ENCODE measurements at regions not wholly inside any gene's neighbourhood (a gene's known extent, or its start where the extent isn't known, plus 50 kb on each side); places are given as distances from the start of the nearest gene placed in this dataset.

DNA sequence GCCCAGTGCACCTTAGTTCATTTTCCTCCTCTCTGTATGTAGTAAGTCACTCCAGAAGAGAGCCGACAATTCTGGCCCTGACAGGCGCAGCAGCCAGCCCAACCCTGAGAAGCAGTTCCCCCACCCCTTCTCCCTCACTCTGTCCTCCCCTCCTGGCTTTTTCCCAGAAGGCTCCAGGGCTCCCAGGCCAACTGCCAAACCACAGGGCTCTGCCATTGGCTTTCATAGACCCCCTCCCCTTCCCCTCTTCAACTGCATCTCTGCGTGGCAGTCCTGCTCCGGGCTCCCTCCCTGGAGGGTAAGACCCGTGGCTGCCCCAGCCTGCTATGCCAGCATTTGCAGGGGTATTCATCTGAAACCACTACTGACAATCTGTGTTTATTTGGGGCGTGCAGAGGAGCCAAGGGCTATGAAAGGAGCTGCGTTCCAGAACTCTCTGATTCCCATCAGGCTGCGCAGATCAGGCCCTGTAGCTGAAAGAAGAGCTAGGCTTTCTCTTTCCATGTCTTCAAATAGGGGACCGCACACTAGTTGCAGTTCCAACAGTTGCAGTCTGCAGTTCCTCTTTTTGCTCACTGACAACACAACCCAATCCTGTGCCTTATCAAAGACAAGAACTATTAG lies 388.6 kb upstream of the TNP1 start:
- Histone ChIP-seq H3K4me1 (ENCODE audit: control insufficient read depth, extremely low read depth, insufficient read depth, low read length) (no peaks in the 10 kb centered on the region), H3K79me2 (ENCODE audit: control insufficient read depth, insufficient read depth, low read length) (no peaks in the 10 kb centered on the region), H3K27me3 (ENCODE audit: control insufficient read depth, extremely low read depth, insufficient read depth, low read length) (no peaks in the 10 kb centered on the region), H3K9me3 (ENCODE audit: control insufficient read depth, low read depth, low read length) (no peaks in the 10 kb centered on the region), H3K4me3 (ENCODE audit: control insufficient read depth in 2 of 3, extremely low read depth in 1 of 3, insufficient read depth in 2 of 3, low read depth in 1 of 3, low read length in 3 of 3) (no peak overlapping the region), H3K27ac (ENCODE audit: control insufficient read depth, insufficient read depth, low read length) (no peak overlapping the region), H3K9ac (ENCODE audit: control insufficient read depth, extremely low read depth, insufficient read depth, low read length) (no peak overlapping the region), H2AFZ (ENCODE audit: control insufficient read depth, low read length) (no peak overlapping the region), H4K20me1 (ENCODE audit: control insufficient read depth, extremely low read depth, insufficient read depth, low read length) (no peaks in the 10 kb centered on the region), H3K36me3 (ENCODE audit: control insufficient read depth in 2 of 2, extremely low read depth in 1 of 2, insufficient read depth in 2 of 2, low read length in 2 of 2) (no peaks in the 10 kb centered on the region), H3K4me2 (ENCODE audit: control insufficient read depth, extremely low read depth, insufficient read depth, low read depth, low read length) (no peak overlapping the region), H3K9me1 (ENCODE audit: control insufficient read depth, extremely low read depth, insufficient read depth, low read length) (no peaks in the 10 kb centered on the region)
- TF ChIP-seq, protein P1, sequence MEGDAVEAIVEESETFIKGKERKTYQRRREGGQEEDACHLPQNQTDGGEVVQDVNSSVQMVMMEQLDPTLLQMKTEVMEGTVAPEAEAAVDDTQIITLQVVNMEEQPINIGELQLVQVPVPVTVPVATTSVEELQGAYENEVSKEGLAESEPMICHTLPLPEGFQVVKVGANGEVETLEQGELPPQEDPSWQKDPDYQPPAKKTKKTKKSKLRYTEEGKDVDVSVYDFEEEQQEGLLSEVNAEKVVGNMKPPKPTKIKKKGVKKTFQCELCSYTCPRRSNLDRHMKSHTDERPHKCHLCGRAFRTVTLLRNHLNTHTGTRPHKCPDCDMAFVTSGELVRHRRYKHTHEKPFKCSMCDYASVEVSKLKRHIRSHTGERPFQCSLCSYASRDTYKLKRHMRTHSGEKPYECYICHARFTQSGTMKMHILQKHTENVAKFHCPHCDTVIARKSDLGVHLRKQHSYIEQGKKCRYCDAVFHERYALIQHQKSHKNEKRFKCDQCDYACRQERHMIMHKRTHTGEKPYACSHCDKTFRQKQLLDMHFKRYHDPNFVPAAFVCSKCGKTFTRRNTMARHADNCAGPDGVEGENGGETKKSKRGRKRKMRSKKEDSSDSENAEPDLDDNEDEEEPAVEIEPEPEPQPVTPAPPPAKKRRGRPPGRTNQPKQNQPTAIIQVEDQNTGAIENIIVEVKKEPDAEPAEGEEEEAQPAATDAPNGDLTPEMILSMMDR (optimal IDR thresholded peaks at IDR 0.05 in 1 of 3, IDR thresholded peaks at IDR 0.05 in 1 of 3, conservative IDR thresholded peaks at IDR 0.05 in 1 of 3; ENCODE audit: extremely low read depth in 1 of 3, insufficient read depth in 2 of 3, low read length in 3 of 3), result no peak
- TF ChIP-seq EZH2 (IDR thresholded peaks at IDR 0.05; ENCODE audit: low read length), result no peak
- no peak for FAIRE-seq
- DNase-seq (ENCODE audit: low read depth, low spot score), result no peak
- dilution Hi-C loops (cut with MboI; ENCODE audit: extremely low pct_ligation_motif_present, low sequenced_read_pairs), result no loop called here

DNA sequence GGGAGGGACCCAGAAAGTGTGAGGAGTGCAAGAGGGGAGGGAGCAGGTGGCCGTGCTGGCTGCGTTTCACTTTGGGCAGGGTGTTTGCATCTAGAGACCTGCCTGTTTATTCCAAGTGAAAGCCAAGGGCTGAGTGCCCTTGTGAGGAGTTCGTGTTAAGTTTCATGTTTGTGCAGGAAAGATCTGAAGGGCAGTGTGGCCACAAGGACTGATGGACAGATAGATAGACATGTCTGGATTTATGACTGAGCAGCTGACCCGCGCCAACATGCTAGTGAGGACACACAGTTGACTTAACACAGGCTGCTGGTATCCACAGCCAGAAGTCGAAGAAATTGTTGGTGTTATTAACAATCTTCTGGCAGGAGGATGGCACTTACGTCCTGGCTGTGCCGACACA lies 387.6 kb upstream of the TNP1 start:
- Histone ChIP-seq H3K4me1 (ENCODE audit: control insufficient read depth, extremely low read depth, insufficient read depth, low read length) (no peaks in the 10 kb centered on the region), H3K9me1 (ENCODE audit: control insufficient read depth, extremely low read depth, insufficient read depth, low read length) (no peaks in the 10 kb centered on the region), H3K27me3 (ENCODE audit: control insufficient read depth, extremely low read depth, insufficient read depth, low read length) (no peaks in the 10 kb centered on the region), H3K79me2 (ENCODE audit: control insufficient read depth, insufficient read depth, low read length) (no peaks in the 10 kb centered on the region), H2AFZ (ENCODE audit: control insufficient read depth, low read length) (no peak overlapping the region), H3K9me3 (ENCODE audit: control insufficient read depth, low read depth, low read length) (no peaks in the 10 kb centered on the region), H3K9ac (ENCODE audit: control insufficient read depth, extremely low read depth, insufficient read depth, low read length) (no peak overlapping the region), H3K36me3 (ENCODE audit: control insufficient read depth in 2 of 2, extremely low read depth in 1 of 2, insufficient read depth in 2 of 2, low read length in 2 of 2) (no peaks in the 10 kb centered on the region), H3K4me2 (ENCODE audit: control insufficient read depth, extremely low read depth, insufficient read depth, low read depth, low read length) (no peak overlapping the region), H4K20me1 (ENCODE audit: control insufficient read depth, extremely low read depth, insufficient read depth, low read length) (no peaks in the 10 kb centered on the region), H3K27ac (ENCODE audit: control insufficient read depth, insufficient read depth, low read length) (no peak overlapping the region), H3K4me3 (ENCODE audit: control insufficient read depth in 2 of 3, extremely low read depth in 1 of 3, insufficient read depth in 2 of 3, low read depth in 1 of 3, low read length in 3 of 3) (no peak overlapping the region)
- TF ChIP-seq, protein P1 (optimal IDR thresholded peaks at IDR 0.05 in 1 of 3, IDR thresholded peaks at IDR 0.05 in 1 of 3, conservative IDR thresholded peaks at IDR 0.05 in 1 of 3; ENCODE audit: extremely low read depth in 1 of 3, insufficient read depth in 2 of 3, low read length in 3 of 3), result no peak
- no peak for TF ChIP-seq EZH2 (IDR thresholded peaks at IDR 0.05; ENCODE audit: low read length)
- dilution Hi-C loops (cut with MboI; ENCODE audit: extremely low pct_ligation_motif_present, low sequenced_read_pairs), result no loop called here
- no peak for DNase-seq (ENCODE audit: low read depth, low spot score)
- FAIRE-seq, result no peak

Data from keratinocyte (primary cell).